ENCODE measurements at regions not wholly inside any gene's neighbourhood (a gene's known extent, or its start where the extent isn't known, plus 50 kb on each side); places are given as distances from the start of the nearest gene placed in this dataset.
"Not testable (repeated sequence)": the region's sequence is repeated elsewhere in the genome, so short reads cannot be mapped to it uniquely, and the experiment has no call there.

- Histone ChIP-seq H3K4me1 (no peaks in the 10 kb centered on the region), H3K36me3 (no peaks in the 10 kb centered on the region), H3K27ac (replicated peaks) (no peak overlapping the region), H3K27me3 (ENCODE audit: low read depth) (no peaks in the 10 kb centered on the region), H3K9me3 (replicated peaks) (no peaks in the 10 kb centered on the region), H3K4me3 (no peak overlapping the region)
- DNase-seq = no peak
- no peak for TF ChIP-seq CTCF (IDR thresholded peaks at IDR 0.05; ENCODE audit: borderline replicate concordance)
- intact Hi-C loops (cut with micrococcal nuclease) = no loop called here
Measured at GRCh38 chr4:107452717-107453630, 267.1 kb downstream of the PAPSS1 start.

- DNase-seq = no peak
- H3K4me1 ChIP-seq = no peaks in the 10 kb centered on the region
- H3K4me3 ChIP-seq = no peak overlapping the region
- H3K27me3 ChIP-seq (ENCODE audit: low read depth) = no peaks in the 10 kb centered on the region
- H3K9me3 ChIP-seq (replicated peaks) = no peaks in the 10 kb centered on the region
- no peaks in the 10 kb centered on the region for H3K36me3 ChIP-seq
- H3K27ac ChIP-seq (replicated peaks) = no peak overlapping the region
- intact Hi-C loops (cut with micrococcal nuclease) = no loop called here
- TF ChIP-seq CTCF (IDR thresholded peaks at IDR 0.05; ENCODE audit: borderline replicate concordance) = no peak
Measured at GRCh38 chr4:107449611-107450369, 270.2 kb downstream of the PAPSS1 start.

GRCh38 chr4:107442538-107443111 is 277.4 kb downstream of the PAPSS1 start:
- H3K4me1 ChIP-seq = no peaks in the 10 kb centered on the region
- no peaks in the 10 kb centered on the region for H3K9me3 ChIP-seq (replicated peaks)
- H3K27me3 ChIP-seq (ENCODE audit: low read depth) = no peaks in the 10 kb centered on the region
- intact Hi-C loops (cut with micrococcal nuclease) = no loop called here
- no peaks in the 10 kb centered on the region for H3K36me3 ChIP-seq
- no peak overlapping the region for H3K27ac ChIP-seq (replicated peaks)
- DNase-seq = no peak
- no peak for TF ChIP-seq CTCF (IDR thresholded peaks at IDR 0.05; ENCODE audit: borderline replicate concordance)
- no peak overlapping the region for H3K4me3 ChIP-seq

- DNase-seq = no peak
- Histone ChIP-seq H3K9me3 (replicated peaks) (peaks cover 2% of the 10 kb centered on the region), H3K27ac (replicated peaks) (no peak overlapping the region), H3K4me1 (no peaks in the 10 kb centered on the region), H3K27me3 (ENCODE audit: low read depth) (no peaks in the 10 kb centered on the region), H3K4me3 (no peak overlapping the region), H3K36me3 (no peaks in the 10 kb centered on the region)
- no peak for TF ChIP-seq CTCF (IDR thresholded peaks at IDR 0.05; ENCODE audit: borderline replicate concordance)
- intact Hi-C loops (cut with micrococcal nuclease) = no loop called here
Measured at GRCh38 chr4:107439401-107439800, 280.6 kb downstream of the PAPSS1 start.

- H3K9me3 ChIP-seq (replicated peaks); intact Hi-C loops (cut with micrococcal nuclease); H3K4me1 ChIP-seq; H3K4me3 ChIP-seq; H3K27ac ChIP-seq (replicated peaks); DNase-seq; H3K27me3 ChIP-seq (ENCODE audit: low read depth); H3K36me3 ChIP-seq: not testable (repeated sequence)
Measured at GRCh38 chr4:107436471-107436870, 283.6 kb downstream of the PAPSS1 start.

All from left ventricle myocardium inferior (tissue), 1 donor.